Stomach (tissue), 4 donors: ENCODE measurements at regions not wholly inside any gene's neighbourhood (a gene's known extent, or its start where the extent isn't known, plus 50 kb on each side); places are given as distances from the start of the nearest gene placed in this dataset.

Experiments used
- EP300 ChIP-seq: sonication (generic); formaldehyde crosslinking; IDR thresholded peaks from one replicate; pipeline ENCODE4 v1.6.1; 2017; ENCODE audit warnings: antibody characterized with exemption
- POLR2AphosphoS5 ChIP-seq, 3 donors: sonication (generic); formaldehyde crosslinking; IDR thresholded peaks; one replicate each; pipeline ENCODE4 v1.6.1; 2016; ENCODE audit warnings: antibody characterized with exemption in 3 of 3
- TF ChIP-seq, protein P1 (sequence below), 7 experiments: fragments of 450-650 bp in 4 of 7; fragments of 200-600 bp in 3 of 7; sonication (generic) in 3 of 7; IDR thresholded peaks; one replicate each; pipeline ENCODE4 v1.5.1; 2016 to 2019; ENCODE audit warnings: antibody characterized with exemption in 7 of 7, control low read depth in 2 of 7, mild to moderate bottlenecking in 1 of 7

DNA sequence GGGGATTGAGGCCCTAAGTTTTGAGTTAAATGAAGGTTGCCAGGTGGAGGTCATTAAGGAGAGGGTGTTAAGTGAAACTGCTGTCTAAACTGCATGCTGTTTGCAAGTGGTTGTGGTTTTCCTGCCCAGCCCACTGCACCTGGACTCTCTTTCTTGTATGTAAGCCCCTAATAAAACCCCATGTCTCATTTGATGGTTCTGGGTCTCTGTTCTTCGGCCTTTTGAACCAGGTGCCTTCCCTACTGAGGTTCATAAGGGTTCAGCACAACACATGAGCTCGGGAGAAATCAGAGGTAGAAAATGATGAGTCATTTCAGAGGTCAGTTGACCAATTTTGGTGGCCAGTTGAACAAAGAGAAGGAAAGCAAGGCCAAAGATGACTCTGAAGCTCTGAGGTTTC lies 382.5 kb downstream of the RPS29 start:
- TF ChIP-seq, protein P1, sequence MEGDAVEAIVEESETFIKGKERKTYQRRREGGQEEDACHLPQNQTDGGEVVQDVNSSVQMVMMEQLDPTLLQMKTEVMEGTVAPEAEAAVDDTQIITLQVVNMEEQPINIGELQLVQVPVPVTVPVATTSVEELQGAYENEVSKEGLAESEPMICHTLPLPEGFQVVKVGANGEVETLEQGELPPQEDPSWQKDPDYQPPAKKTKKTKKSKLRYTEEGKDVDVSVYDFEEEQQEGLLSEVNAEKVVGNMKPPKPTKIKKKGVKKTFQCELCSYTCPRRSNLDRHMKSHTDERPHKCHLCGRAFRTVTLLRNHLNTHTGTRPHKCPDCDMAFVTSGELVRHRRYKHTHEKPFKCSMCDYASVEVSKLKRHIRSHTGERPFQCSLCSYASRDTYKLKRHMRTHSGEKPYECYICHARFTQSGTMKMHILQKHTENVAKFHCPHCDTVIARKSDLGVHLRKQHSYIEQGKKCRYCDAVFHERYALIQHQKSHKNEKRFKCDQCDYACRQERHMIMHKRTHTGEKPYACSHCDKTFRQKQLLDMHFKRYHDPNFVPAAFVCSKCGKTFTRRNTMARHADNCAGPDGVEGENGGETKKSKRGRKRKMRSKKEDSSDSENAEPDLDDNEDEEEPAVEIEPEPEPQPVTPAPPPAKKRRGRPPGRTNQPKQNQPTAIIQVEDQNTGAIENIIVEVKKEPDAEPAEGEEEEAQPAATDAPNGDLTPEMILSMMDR (IDR thresholded peaks at IDR 0.05) = no peak
- TF ChIP-seq POLR2AphosphoS5 (IDR thresholded peaks at IDR 0.05) (no peak), EP300 (no peak)
